ENCODE measurements at regions not wholly inside any gene's neighbourhood (a gene's known extent, or its start where the extent isn't known, plus 50 kb on each side); places are given as distances from the start of the nearest gene placed in this dataset.

DNA sequence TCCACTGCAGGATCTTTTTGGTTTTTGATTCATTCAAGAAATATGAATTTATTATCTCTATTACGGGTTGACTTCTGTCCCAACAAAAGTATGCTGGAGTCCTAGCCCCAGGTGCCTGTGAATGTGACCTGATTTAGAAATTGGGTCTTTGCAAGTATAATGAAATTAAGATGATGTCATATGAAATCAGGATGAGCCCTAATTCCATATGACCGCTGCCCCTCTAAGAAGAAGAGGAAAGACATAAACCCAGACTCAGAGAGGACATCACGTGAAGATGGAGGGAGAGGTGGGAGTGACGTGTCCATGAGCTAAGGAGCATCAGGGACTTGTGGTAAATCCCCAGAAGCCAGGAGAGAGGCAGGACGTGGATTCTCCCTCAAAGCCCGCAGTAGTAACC lies 287.1 kb downstream of the LPIN1 start:
- DNase-seq (ENCODE audit: low read depth): no peak
- H3K4me3 ChIP-seq (ENCODE audit: low read depth, low read length): no peak overlapping the region
- TF ChIP-seq, protein P1, sequence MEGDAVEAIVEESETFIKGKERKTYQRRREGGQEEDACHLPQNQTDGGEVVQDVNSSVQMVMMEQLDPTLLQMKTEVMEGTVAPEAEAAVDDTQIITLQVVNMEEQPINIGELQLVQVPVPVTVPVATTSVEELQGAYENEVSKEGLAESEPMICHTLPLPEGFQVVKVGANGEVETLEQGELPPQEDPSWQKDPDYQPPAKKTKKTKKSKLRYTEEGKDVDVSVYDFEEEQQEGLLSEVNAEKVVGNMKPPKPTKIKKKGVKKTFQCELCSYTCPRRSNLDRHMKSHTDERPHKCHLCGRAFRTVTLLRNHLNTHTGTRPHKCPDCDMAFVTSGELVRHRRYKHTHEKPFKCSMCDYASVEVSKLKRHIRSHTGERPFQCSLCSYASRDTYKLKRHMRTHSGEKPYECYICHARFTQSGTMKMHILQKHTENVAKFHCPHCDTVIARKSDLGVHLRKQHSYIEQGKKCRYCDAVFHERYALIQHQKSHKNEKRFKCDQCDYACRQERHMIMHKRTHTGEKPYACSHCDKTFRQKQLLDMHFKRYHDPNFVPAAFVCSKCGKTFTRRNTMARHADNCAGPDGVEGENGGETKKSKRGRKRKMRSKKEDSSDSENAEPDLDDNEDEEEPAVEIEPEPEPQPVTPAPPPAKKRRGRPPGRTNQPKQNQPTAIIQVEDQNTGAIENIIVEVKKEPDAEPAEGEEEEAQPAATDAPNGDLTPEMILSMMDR (conservative IDR thresholded peaks at IDR 0.05; ENCODE audit: low read depth, low read length): no peak

DNA sequence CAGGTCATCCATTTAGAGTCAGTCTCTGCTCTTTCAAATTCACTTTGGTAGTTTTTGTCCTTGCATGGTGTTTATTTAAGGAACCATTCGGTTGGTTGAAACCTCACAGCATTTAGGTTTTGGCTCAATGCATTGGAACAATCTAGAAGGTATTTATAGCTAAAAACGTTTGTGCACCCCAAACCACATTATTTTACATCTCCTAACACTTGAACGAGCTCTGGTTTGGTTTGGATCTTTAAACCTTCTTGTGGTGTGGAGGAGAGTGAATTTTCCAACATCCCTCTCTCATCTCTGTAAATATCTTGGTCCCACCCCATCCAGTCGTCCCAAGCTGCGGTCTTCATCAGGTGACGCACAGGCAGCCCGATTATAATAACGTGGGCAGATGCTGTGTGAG lies 287.9 kb downstream of the LPIN1 start:
- TF ChIP-seq, protein P1 (conservative IDR thresholded peaks at IDR 0.05; ENCODE audit: low read depth, low read length): no peak
- no peak for DNase-seq (ENCODE audit: low read depth)
- H3K4me3 ChIP-seq (ENCODE audit: low read depth, low read length): no peak overlapping the region

DNA sequence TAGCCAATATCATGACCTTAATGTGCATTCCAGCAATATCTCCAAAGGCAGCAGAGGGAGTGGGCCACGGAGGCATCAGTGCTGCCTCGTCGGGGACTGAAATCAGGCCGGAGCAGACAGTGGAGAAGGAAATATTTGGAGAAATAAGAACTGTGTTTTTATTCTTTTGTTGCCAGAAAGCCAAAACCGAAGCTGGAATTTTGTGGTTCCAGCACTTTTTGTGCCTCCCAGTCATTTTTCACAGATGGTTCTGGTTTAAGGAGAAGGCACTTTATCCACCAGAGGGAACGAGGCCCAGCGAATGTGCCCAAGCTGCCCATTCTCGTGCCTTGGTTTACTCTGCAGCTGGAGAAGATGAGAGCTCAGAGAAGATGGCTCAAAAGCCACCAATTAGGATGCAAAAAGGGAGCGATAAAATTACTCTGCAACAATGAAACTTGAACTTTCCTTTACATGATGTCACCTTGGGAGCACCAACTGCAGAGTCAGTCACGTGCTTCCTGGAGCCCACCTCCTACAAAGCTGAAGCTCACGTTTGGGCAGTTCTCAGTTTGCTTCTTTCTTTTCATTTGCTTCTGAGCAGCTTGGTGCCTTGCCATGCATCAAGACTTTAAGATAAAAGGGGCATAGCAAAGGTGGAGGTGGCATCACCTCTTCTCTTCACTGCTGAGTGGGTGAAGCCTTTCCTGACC lies 288.7 kb downstream of the LPIN1 start:
- TF ChIP-seq, protein P1 (conservative IDR thresholded peaks at IDR 0.05; ENCODE audit: low read depth, low read length): no peak
- H3K4me3 ChIP-seq (ENCODE audit: low read depth, low read length): no peak overlapping the region
- DNase-seq (ENCODE audit: low read depth): no peak

DNA sequence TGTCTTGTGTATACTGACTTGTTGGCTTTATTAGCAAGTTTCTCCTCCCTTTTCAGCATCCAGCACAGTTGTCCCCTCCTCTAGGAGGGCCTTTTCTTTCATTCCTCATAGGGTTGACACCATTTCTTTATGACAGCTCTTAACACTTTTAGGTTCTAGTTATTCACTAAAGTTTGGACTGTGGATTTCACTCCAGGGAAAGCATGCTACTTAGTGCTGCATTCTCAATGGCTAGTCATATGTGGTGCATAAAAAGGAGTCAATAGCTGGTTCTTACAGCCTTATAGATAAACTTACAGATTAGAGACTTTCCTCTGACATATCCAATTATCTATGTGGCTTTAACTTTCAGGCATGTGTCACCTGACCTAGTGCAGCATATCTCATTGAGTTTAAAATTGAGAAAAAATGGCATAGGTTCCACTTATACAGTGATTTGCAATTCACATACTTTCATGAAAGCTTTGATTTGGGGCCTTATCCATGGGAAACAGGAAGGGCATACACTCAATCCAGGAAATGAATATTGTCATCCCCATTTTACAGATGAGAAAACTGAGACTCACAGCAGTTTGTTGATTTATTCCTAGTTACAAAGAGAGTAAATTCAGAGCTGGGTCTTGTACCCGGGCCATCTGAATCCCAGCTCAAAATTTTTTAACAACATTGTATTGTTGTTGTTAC lies 289.7 kb downstream of the LPIN1 start:
- TF ChIP-seq, protein P1 (conservative IDR thresholded peaks at IDR 0.05; ENCODE audit: low read depth, low read length): no peak
- H3K4me3 ChIP-seq (ENCODE audit: low read depth, low read length): no peak overlapping the region
- DNase-seq (ENCODE audit: low read depth): no peak

DNA sequence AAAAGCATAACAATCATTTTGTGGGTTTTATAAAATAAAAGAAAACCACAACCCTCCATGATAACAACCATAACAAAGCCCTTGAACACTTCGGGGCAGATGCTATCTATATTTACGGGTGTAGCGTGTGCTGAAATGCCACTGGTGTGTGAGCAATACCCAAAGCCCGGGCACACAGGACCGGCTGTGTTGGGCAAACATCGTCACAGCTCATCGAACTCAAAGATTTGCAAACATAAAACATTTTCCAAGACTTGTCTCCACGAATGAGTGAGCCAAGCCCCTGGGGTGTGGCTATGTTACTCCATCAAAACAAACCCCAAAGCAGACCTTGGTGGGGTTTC lies 290.2 kb downstream of the LPIN1 start:
- no peak overlapping the region for H3K4me3 ChIP-seq (ENCODE audit: low read depth, low read length)

DNA sequence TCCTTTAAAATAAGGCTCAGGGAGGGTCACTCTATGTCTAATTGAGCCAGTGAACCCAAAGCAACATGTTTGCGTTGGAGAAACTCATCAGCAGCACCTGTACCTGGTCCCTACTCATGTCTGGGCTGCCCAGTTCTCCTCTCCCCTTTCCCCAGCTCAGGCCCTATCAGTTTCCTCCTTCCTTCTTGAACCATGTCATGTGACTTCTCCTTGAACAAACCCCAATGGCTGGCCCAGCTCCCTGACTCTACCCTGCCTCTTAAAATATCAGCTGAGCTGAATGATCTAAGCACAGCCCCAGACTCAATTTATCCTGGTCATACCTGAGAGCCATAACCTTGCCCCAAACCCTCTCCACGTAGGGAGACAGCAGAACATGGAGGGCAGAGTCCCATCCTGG lies 290.9 kb downstream of the LPIN1 start:
- no peak overlapping the region for H3K4me3 ChIP-seq (ENCODE audit: low read depth, low read length)
- DNase-seq (ENCODE audit: low read depth): no peak
- TF ChIP-seq, protein P1 (conservative IDR thresholded peaks at IDR 0.05; ENCODE audit: low read depth, low read length): no peak

More for the DNA sequence above, 290.2 kb downstream of the LPIN1 start:
- TF ChIP-seq, protein P1 (conservative IDR thresholded peaks at IDR 0.05; ENCODE audit: low read depth, low read length): no peak
- no peak for DNase-seq (ENCODE audit: low read depth)

DNA sequence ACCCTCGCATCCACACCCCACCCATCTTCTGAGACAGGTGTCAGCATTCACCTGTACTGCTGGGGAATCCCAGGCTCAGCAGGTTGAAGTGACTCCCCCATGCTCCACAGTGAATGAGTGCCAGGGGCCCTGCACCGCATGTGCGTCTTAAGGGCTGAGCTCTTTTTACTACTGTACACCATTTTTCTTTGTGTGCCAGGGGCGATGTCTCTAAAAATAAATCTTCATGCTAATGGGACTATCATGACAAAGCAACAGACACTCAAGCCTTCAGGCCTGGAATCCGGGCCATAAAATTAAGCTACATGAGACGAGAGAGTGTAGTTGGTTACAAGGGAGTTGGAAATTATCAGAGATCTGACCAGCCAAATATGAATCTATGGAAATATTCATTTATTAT lies 294.8 kb downstream of the LPIN1 start:
- H3K4me3 ChIP-seq (ENCODE audit: low read depth, low read length): no peak overlapping the region
- TF ChIP-seq, protein P1 (conservative IDR thresholded peaks at IDR 0.05; ENCODE audit: low read depth, low read length): no peak
- DNase-seq (ENCODE audit: low read depth): no peak

Measured in choroid plexus epithelial cell (primary cell).